ENCODE measurements at regions not wholly inside any gene's neighbourhood (a gene's known extent, or its start where the extent isn't known, plus 50 kb on each side); places are given as distances from the start of the nearest gene placed in this dataset.
A peak's percentile ranks its signal among the peaks of the same experiment; 100 is the strongest.

DNA sequence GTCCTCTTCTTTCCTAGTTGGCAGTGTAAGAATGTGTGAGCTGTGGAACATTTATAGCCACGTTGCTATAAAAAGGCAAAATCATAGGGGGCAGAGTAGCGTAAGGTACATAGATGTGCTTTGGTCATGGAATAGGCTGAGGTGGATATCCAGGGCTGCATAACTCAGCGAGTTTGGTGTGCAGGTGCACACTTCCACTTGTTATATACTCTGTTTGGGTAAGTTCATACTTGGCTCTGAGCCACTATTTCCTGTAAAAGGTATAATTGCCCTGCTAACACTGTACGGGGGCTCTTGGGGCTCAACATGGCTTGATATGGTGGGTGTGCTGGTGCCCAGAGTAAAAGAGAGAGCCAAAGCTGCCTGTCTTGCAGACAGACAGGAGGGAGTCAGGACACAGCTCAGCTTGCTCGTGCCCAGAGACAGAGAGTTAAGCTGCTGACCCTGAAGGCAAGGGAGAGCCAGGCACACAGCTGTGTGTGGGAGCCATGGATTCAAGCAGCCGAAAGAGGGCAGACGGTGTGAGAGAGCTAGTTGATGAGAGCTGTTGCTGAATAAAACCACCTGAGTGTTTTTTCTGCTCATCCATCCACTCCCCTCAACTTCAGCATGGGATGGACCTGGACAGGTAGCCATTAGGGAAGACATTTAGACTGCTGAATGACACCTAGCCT is 126.7 kb downstream of the DKK1 start:
- no TSS peak for BruUV-seq (replicated peaks)
- peaks cover 21% of the 10 kb centered on the region for H3K4me1 ChIP-seq (ENCODE audit: control insufficient read depth, extremely low read depth, insufficient read depth, low read length)
- POLR2A ChIA-PET = no interaction called here
- no peaks in the 10 kb centered on the region for H4K20me1 ChIP-seq (replicated peaks; ENCODE audit: control insufficient read depth, extremely low read depth, insufficient read depth, low read length)
- H3K4me3 ChIP-seq (replicated peaks in 1 of 3; ENCODE audit: insufficient read depth in 1 of 3, low read depth in 1 of 3, low read length in 3 of 3) = no peak overlapping the region
- no peaks in the 10 kb centered on the region for H3K9me3 ChIP-seq (replicated peaks; ENCODE audit: control insufficient read depth, insufficient read depth, low read length)
- H2AFZ ChIP-seq (ENCODE audit: low read depth, low read length) = no peak overlapping the region
- DNase-seq (ENCODE audit: low read depth, low spot score) (peak; percentile 3), FAIRE-seq (no peak)
- no peaks in the 10 kb centered on the region for H3K79me2 ChIP-seq (ENCODE audit: control insufficient read depth, insufficient read depth, low read length)
- H3K27me3 ChIP-seq (ENCODE audit: control insufficient read depth in 2 of 2, insufficient read depth in 2 of 2, low read length in 2 of 2) = no peaks in the 10 kb centered on the region
- H3K9me1 ChIP-seq (replicated peaks; ENCODE audit: control insufficient read depth, extremely low read depth, insufficient read depth, low read length) = no peaks in the 10 kb centered on the region
- CTCF ChIA-PET = interaction anchor here (0.6 to 1.1 kb wide), 2 partner anchors 46 to 133 kb away, joined by 3 to 4 read pairs; no protein-coding TSS in a partner anchor
- intact Hi-C loops (cut with micrococcal nuclease) = no loop called here
- H3K9ac ChIP-seq (replicated peaks; ENCODE audit: extremely low read depth, insufficient read depth, low read length) = no peak overlapping the region
- H3K36me3 ChIP-seq (ENCODE audit: control insufficient read depth in 2 of 2, extremely low read depth in 1 of 2, insufficient read depth in 2 of 2, low read length in 2 of 2) = no peaks in the 10 kb centered on the region
- TF ChIP-seq GATA2 (IDR thresholded peaks at IDR 0.05; ENCODE audit: insufficient read depth, insufficient read length, low read depth, low read length) (no peak), MAX (IDR thresholded peaks at IDR 0.05; ENCODE audit: insufficient read depth, insufficient read length) (no peak), EZH2 (IDR thresholded peaks at IDR 0.05; ENCODE audit: borderline replicate concordance, low read depth, low read length, severe bottlenecking) (no peak), MYC (IDR thresholded peaks at IDR 0.05; ENCODE audit: low read depth, low read length) (no peak), POLR2AphosphoS5 (IDR thresholded peaks at IDR 0.05; ENCODE audit: insufficient read depth, low read depth, low read length) (no peak), POLR2A (IDR thresholded peaks at IDR 0.05; ENCODE audit: low read depth, low read length) (no peak), FOS (IDR thresholded peaks at IDR 0.05; ENCODE audit: borderline replicate concordance, insufficient read depth, low read length) (no peak), JUN (IDR thresholded peaks at IDR 0.05; ENCODE audit: borderline replicate concordance, insufficient read depth, insufficient read length, low read depth) (no peak)
- TF ChIP-seq, protein P1, sequence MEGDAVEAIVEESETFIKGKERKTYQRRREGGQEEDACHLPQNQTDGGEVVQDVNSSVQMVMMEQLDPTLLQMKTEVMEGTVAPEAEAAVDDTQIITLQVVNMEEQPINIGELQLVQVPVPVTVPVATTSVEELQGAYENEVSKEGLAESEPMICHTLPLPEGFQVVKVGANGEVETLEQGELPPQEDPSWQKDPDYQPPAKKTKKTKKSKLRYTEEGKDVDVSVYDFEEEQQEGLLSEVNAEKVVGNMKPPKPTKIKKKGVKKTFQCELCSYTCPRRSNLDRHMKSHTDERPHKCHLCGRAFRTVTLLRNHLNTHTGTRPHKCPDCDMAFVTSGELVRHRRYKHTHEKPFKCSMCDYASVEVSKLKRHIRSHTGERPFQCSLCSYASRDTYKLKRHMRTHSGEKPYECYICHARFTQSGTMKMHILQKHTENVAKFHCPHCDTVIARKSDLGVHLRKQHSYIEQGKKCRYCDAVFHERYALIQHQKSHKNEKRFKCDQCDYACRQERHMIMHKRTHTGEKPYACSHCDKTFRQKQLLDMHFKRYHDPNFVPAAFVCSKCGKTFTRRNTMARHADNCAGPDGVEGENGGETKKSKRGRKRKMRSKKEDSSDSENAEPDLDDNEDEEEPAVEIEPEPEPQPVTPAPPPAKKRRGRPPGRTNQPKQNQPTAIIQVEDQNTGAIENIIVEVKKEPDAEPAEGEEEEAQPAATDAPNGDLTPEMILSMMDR (IDR thresholded peaks at IDR 0.05; ENCODE audit: extremely low read depth in 1 of 2, insufficient read depth in 1 of 2, low read depth in 1 of 2, low read length in 2 of 2) = no peak
- H3K27ac ChIP-seq (ENCODE audit: insufficient read depth, low read depth, low read length) = no peak overlapping the region
- no peak overlapping the region for H3K4me2 ChIP-seq (ENCODE audit: insufficient read depth, low read length)
- dilution Hi-C loops (cut with MboI; ENCODE audit: extremely low pct_ligation_motif_present, low sequenced_read_pairs) = no loop called here
